OCI-LY3 (cell line): ENCODE measurements at regions not wholly inside any gene's neighbourhood (a gene's known extent, or its start where the extent isn't known, plus 50 kb on each side); places are given as distances from the start of the nearest gene placed in this dataset.
"Not testable (repeated sequence)": the region's sequence is repeated elsewhere in the genome, so short reads cannot be mapped to it uniquely, and the experiment has no call there.

Experiments used
- EZH2phosphoT487 ChIP-seq: fragments of 200-600 bp; shearing (Covaris generic); IDR thresholded peaks from 2 replicates; pipeline ENCODE4 v1.6.1; 2018; ENCODE audit warnings: antibody characterized with exemption, mixed run types, low read depth
- TF ChIP-seq, protein P1 (sequence below): fragments of 200-600, 300-600 bp; sonication (generic); IDR thresholded peaks from 2 replicates; pipeline ENCODE4 v1.5.1; 2014; ENCODE audit warnings: antibody characterized with exemption, low read length, low read depth

DNA sequence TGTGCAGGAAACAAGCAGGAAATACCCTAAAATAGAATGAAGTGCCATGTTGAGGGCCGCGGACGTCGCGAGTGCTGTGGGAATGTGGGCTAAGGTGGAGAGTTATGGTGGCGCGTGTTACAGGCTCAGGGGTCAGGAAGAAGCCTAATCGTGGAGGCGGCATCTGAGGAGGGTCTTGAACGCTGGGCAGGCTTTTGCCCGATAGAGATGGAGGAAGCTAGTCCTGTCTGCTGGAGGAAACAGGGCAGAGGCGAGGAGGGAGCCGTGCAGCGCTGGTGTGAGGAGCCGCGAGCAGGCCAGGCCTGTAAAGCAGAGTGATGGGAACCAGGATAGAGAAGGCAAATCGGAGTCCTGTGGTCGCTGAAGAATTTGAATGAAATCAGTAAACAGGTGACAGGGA, 1759.8 kb upstream of the DEFB115 start:
- TF ChIP-seq, protein P1, sequence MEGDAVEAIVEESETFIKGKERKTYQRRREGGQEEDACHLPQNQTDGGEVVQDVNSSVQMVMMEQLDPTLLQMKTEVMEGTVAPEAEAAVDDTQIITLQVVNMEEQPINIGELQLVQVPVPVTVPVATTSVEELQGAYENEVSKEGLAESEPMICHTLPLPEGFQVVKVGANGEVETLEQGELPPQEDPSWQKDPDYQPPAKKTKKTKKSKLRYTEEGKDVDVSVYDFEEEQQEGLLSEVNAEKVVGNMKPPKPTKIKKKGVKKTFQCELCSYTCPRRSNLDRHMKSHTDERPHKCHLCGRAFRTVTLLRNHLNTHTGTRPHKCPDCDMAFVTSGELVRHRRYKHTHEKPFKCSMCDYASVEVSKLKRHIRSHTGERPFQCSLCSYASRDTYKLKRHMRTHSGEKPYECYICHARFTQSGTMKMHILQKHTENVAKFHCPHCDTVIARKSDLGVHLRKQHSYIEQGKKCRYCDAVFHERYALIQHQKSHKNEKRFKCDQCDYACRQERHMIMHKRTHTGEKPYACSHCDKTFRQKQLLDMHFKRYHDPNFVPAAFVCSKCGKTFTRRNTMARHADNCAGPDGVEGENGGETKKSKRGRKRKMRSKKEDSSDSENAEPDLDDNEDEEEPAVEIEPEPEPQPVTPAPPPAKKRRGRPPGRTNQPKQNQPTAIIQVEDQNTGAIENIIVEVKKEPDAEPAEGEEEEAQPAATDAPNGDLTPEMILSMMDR, result not testable (repeated sequence)
- TF ChIP-seq EZH2phosphoT487, result not testable (repeated sequence)
